VCaP (cell line): ENCODE measurements at regions not wholly inside any gene's neighbourhood (a gene's known extent, or its start where the extent isn't known, plus 50 kb on each side); places are given as distances from the start of the nearest gene placed in this dataset.

Experiments used
- H3K27ac ChIP-seq: fragments of 450-650 bp; 2 replicates; pipeline ENCODE4 v1.5.1; 2017
- CTCF ChIP-seq: fragments of 450-650 bp; conservative IDR thresholded peaks from 2 replicates; pipeline ENCODE4 v1.5.1; 2017; ENCODE audit warnings: mild to moderate bottlenecking, moderate library complexity

GRCh38 chr7:47008461-47008860 lies 573.5 kb downstream of the TNS3 start:
- H3K27ac ChIP-seq, result no peak overlapping the region
- TF ChIP-seq CTCF, result no peak

- no peak for TF ChIP-seq CTCF
- H3K27ac ChIP-seq, result no peak overlapping the region
Measured at GRCh38 chr7:47007471-47007870, 574.4 kb downstream of the TNS3 start.

GRCh38 chr7:47000561-47000960 lies 581.4 kb downstream of the TNS3 start:
- no peak for TF ChIP-seq CTCF

GRCh38 chr7:46999866-47000265 lies 582.0 kb downstream of the TNS3 start:
- no peak for TF ChIP-seq CTCF
- no peak overlapping the region for H3K27ac ChIP-seq

More at GRCh38 chr7:47000561-47000960, 581.4 kb downstream of the TNS3 start:
- H3K27ac ChIP-seq, result no peak overlapping the region

- H3K27ac ChIP-seq, result no peak overlapping the region
- TF ChIP-seq CTCF, result no peak
Measured at GRCh38 chr7:46996972-46997371, 584.9 kb downstream of the TNS3 start.

GRCh38 chr7:46993396-46993795 lies 588.5 kb downstream of the TNS3 start:
- no peak overlapping the region for H3K27ac ChIP-seq
- TF ChIP-seq CTCF, result no peak

GRCh38 chr7:46990761-46991160 lies 591.1 kb downstream of the TNS3 start:
- TF ChIP-seq CTCF, result no peak

GRCh38 chr7:46989247-46989646 lies 592.7 kb downstream of the TNS3 start:
- H3K27ac ChIP-seq, result no peak overlapping the region
- no peak for TF ChIP-seq CTCF

More at GRCh38 chr7:46990761-46991160, 591.1 kb downstream of the TNS3 start:
- H3K27ac ChIP-seq, result no peak overlapping the region
